NCI-H1694 (cell line): ENCODE measurements at regions not wholly inside any gene's neighbourhood (a gene's known extent, or its start where the extent isn't known, plus 50 kb on each side); places are given as distances from the start of the nearest gene placed in this dataset.

Experiments used
- DNase-seq: peaks from one replicate; lab custom pipeline; 2025; lab: John Stamatoyannopoulos, UW

GRCh38 chr1:91605566-91605965, 104.9 kb downstream of the CDC7 start:
- DNase-seq: no peak

- no peak for DNase-seq
Measured at GRCh38 chr1:91606546-91607078, 106.0 kb downstream of the CDC7 start.

- DNase-seq: peak; percentile 31
Measured at GRCh38 chr1:91607686-91608085, 107.0 kb downstream of the CDC7 start.

- DNase-seq: no peak
Measured at GRCh38 chr1:91608876-91609275, 108.2 kb downstream of the CDC7 start.

- no peak for DNase-seq
Measured at GRCh38 chr1:91609551-91609950, 108.9 kb downstream of the CDC7 start.

- DNase-seq: no peak
Measured at GRCh38 chr1:91610102-91610501, 109.5 kb downstream of the CDC7 start.

GRCh38 chr1:91610789-91611188, 110.1 kb downstream of the CDC7 start:
- no peak for DNase-seq

GRCh38 chr1:91611483-91611917, 110.8 kb downstream of the CDC7 start:
- peak; percentile 8 for DNase-seq

- no peak for DNase-seq
Measured at GRCh38 chr1:91613595-91613994, 112.9 kb downstream of the CDC7 start.

GRCh38 chr1:91616712-91617111, 116.1 kb downstream of the CDC7 start:
- no peak for DNase-seq

GRCh38 chr1:91617285-91617765, 116.7 kb downstream of the CDC7 start:
- DNase-seq: no peak

GRCh38 chr1:91619881-91620280, 119.2 kb downstream of the CDC7 start:
- no peak for DNase-seq

- no peak for DNase-seq
Measured at GRCh38 chr1:91621360-91621759, 120.7 kb downstream of the CDC7 start.

- no peak for DNase-seq
Measured at GRCh38 chr1:91621907-91622306, 121.3 kb downstream of the CDC7 start.

GRCh38 chr1:91622616-91623015, 122.0 kb downstream of the CDC7 start:
- DNase-seq: no peak

- DNase-seq: no peak
Measured at GRCh38 chr1:91623020-91623419, 122.4 kb downstream of the CDC7 start.

- no peak for DNase-seq
Measured at GRCh38 chr1:91624331-91624730, 123.7 kb downstream of the CDC7 start.
